K562 (cell line): ENCODE measurements at regions not wholly inside any gene's neighbourhood (a gene's known extent, or its start where the extent isn't known, plus 50 kb on each side); places are given as distances from the start of the nearest gene placed in this dataset.
A peak's percentile ranks its signal among the peaks of the same experiment; 100 is the strongest.

Experiments used
- ATAC-seq: fragments of 200-7000 bp; cut with Tn5 transposase; 3 replicates; pipeline ENCODE4 v1.9.1; 2020; ENCODE audit warnings: moderate library complexity
- BruUV-seq: library from RNA; stranded (reverse); fragments of 400-500 nt; replicated peaks from 2 replicates; lab custom pipeline; 2021; lab: Mats Ljungman, UMichigan
- CTCF ChIA-PET: fragments of 300-600 bp; formaldehyde crosslinking; extraction: SDS; loops from one replicate; lab custom pipeline; 2021; ENCODE audit warnings: low intra/inter-chr PET ratio; lab: Yijun Ruan, JAX
- POLR2A ChIA-PET: fragments of 300-600, 350-650 bp; sonication (Branson Sonifier 250); formaldehyde crosslinking; extraction: SDS; loops from one replicate; lab custom pipeline; 2021; ENCODE audit warnings: antibody characterized with exemption, inconsistent platforms; lab: Yijun Ruan, JAX
- DNase-seq, 4 experiments: peaks; one replicate each; pipeline versions ENCODE4 v3.0.0 to v3.0.0-alpha.2; 2011 to 2018; ENCODE audit warnings: low spot score in 3 of 4, mixed read lengths in 3 of 4; ENCODE audit errors: extremely low read depth in 1 of 4
- FAIRE-seq: peaks from 2 replicates; lab custom pipeline; 2011; peaks lifted over from hg19 to GRCh38; lab: Jason Lieb, UNC
- H2AFZ ChIP-seq: 2 replicates; pipeline ENCODE4 v1.6.0; 2011; ENCODE audit warnings: low read depth, low read length, control low read depth, inconsistent platforms
- H3K27ac ChIP-seq: fragments of 200-600 bp; 3 replicates; pipeline ENCODE4 v1.8.0; 2011; ENCODE audit warnings: low read depth, mild to moderate bottlenecking, control low read depth, inconsistent platforms, low read length, moderate library complexity, mixed read lengths; ENCODE audit errors: extremely low read depth
- H3K27me3 ChIP-seq, 2 experiments: fragments of 300-600 bp in 1 of 2; 2 replicates in 1 of 2; 3 replicates in 1 of 2; pipeline versions ENCODE4 v1.6.0 to v1.8.0; 2011; ENCODE audit warnings: inconsistent platforms in 2 of 2, low read length in 2 of 2, mild to moderate bottlenecking in 1 of 2, mixed read lengths in 1 of 2, moderate library complexity in 1 of 2; ENCODE audit not compliant: control insufficient read depth in 2 of 2, insufficient read depth in 2 of 2
- H3K36me3 ChIP-seq: fragments of 300-600 bp; 3 replicates; pipeline ENCODE4 v1.8.0; 2011; ENCODE audit warnings: mild to moderate bottlenecking, low read length, inconsistent platforms; ENCODE audit not compliant: control insufficient read depth, insufficient read depth
- H3K4me1 ChIP-seq, 2 experiments: fragments of 200-600 bp in 1 of 2; replicated peaks in 1 of 2; 2 replicates in 1 of 2; 3 replicates in 1 of 2; pipeline versions ENCODE4 v1.5.1 to v1.8.0; 2011; ENCODE audit warnings: inconsistent platforms in 2 of 2, low read length in 2 of 2, mild to moderate bottlenecking in 1 of 2, mixed read lengths in 1 of 2, moderate library complexity in 1 of 2; ENCODE audit not compliant: control insufficient read depth in 2 of 2, insufficient read depth in 2 of 2
- H3K4me2 ChIP-seq: 2 replicates; pipeline ENCODE4 v1.6.1; 2011; ENCODE audit warnings: low read length, control low read depth, inconsistent platforms, mixed read lengths; ENCODE audit not compliant: insufficient read depth
- H3K4me3 ChIP-seq: fragments of 200-600 bp; sonication (generic), shearing (Covaris generic); 2 replicates; pipeline ENCODE4 v1.5.1; 2016; ENCODE audit warnings: control low read depth, inconsistent platforms
- H3K79me2 ChIP-seq: fragments of 200-600 bp; 3 replicates; pipeline ENCODE4 v1.8.0; 2011; ENCODE audit warnings: low read length, inconsistent platforms; ENCODE audit not compliant: control insufficient read depth, insufficient read depth
- H3K9ac ChIP-seq, 2 experiments: 2 replicates each; pipeline versions ENCODE4 v1.6.0 to v1.6.1; 2011; ENCODE audit warnings: low read depth in 2 of 2, low read length in 2 of 2, control low read depth in 1 of 2, inconsistent platforms in 1 of 2, mild to moderate bottlenecking in 1 of 2, mixed read lengths in 1 of 2; ENCODE audit not compliant: insufficient read depth in 1 of 2
- H3K9me1 ChIP-seq: one replicate; pipeline ENCODE4 v1.6.0; 2011; ENCODE audit warnings: inconsistent platforms, mild to moderate bottlenecking, low read length, moderate library complexity; ENCODE audit not compliant: control insufficient read depth, insufficient read depth
- H3K9me3 ChIP-seq: replicated peaks from 2 replicates; pipeline ENCODE4 v1.5.1; 2011; ENCODE audit warnings: low read depth, low read length, inconsistent platforms; ENCODE audit not compliant: control insufficient read depth, insufficient read depth
- H4K20me1 ChIP-seq: replicated peaks from 2 replicates; pipeline ENCODE4 v1.6.1; 2011; ENCODE audit warnings: low read length, inconsistent platforms, mixed read lengths; ENCODE audit not compliant: control insufficient read depth, insufficient read depth
- C11orf30 ChIP-seq: fragments of 450-650 bp; IDR thresholded peaks from 2 replicates; pipeline ENCODE4 v1.6.1; 2016; ENCODE audit warnings: low read depth, mild to moderate bottlenecking
- CREBBP ChIP-seq: IDR thresholded peaks from one replicate; pipeline ENCODE4 v1.6.1; 2012; ENCODE audit warnings: low read depth, mild to moderate bottlenecking, control low read depth, inconsistent platforms, low read length
- CTBP1 ChIP-seq: fragments of 450-650 bp; IDR thresholded peaks from 2 replicates; pipeline ENCODE4 v1.6.1; 2016; ENCODE audit warnings: borderline replicate concordance
- FOXP1 ChIP-seq: sonication (generic); formaldehyde crosslinking; IDR thresholded peaks from 2 replicates; pipeline ENCODE4 v1.8.0; 2022; ENCODE audit warnings: mild to moderate bottlenecking, missing genetic modification reagents
- ILF3 ChIP-seq: fragments of 450-650 bp; IDR thresholded peaks from 2 replicates; pipeline ENCODE4 v1.6.1; 2018; ENCODE audit warnings: antibody characterized with exemption, mild to moderate bottlenecking, moderate library complexity, borderline replicate concordance
- LCOR ChIP-seq: sonication (generic); formaldehyde crosslinking; IDR thresholded peaks from 2 replicates; pipeline ENCODE4 v1.8.0; 2022; ENCODE audit warnings: mild to moderate bottlenecking, missing genetic modification reagents
- MAFF ChIP-seq: IDR thresholded peaks from 2 replicates; pipeline ENCODE4 v1.6.1; 2012; ENCODE audit warnings: low read length, improper control_type of control experiment
- PHTF2 ChIP-seq: fragments of 250-450 bp; sonication (Bioruptor Pico); IDR thresholded peaks from 2 replicates; pipeline ENCODE4 v1.5.0; 2021; ENCODE audit warnings: mild to moderate bottlenecking
- SETDB1 ChIP-seq: IDR thresholded peaks from one replicate; pipeline ENCODE4 v1.6.1; 2012; ENCODE audit warnings: low read length, control low read depth, inconsistent platforms
- ZNF316 ChIP-seq: fragments of 450-650 bp; IDR thresholded peaks from 2 replicates; pipeline ENCODE4 v1.6.1; 2016
- ZNF584 ChIP-seq: fragments of 200-800 bp; sonication (Bioruptor generic); IDR thresholded peaks from 2 replicates; pipeline ENCODE4 v1.6.1; 2016; ENCODE audit warnings: low read depth, mild to moderate bottlenecking, missing genetic modification characterization, missing compliant biosample characterization
- WGBS: fragments of 100-300 bp; shearing (Covaris generic); methylation state at CpG from one replicate; pipeline ENCODE4 v1.1.6; 2016; ENCODE audit warnings: low coverage, mixed read lengths; ENCODE audit not compliant: insufficient coverage; ENCODE audit errors: missing lambda C conversion rate; 5-methylcytosine and 5-hydroxymethylcytosine counted together
- in situ Hi-C: fragments of 300-500 bp; cut with MboI; formaldehyde crosslinking; loops from 4 replicates; pipeline ENCODE4 v1.15.0; 2018; ENCODE audit warnings: inconsistent platforms, mixed read lengths
- intact Hi-C: fragments of 100-400 bp; cut with micrococcal nuclease; formaldehyde crosslinking; loops from 2 replicates; pipeline ENCODE4 v1.14.2; 2022
- TF ChIP-seq, protein P1 (sequence below): sonication (generic); formaldehyde crosslinking; IDR thresholded peaks from 2 replicates; pipeline ENCODE4 v1.8.0; 2023; ENCODE audit warnings: mild to moderate bottlenecking, missing genetic modification reagents
- TF ChIP-seq, protein P2 (sequence below): sonication (generic); formaldehyde crosslinking; IDR thresholded peaks from 2 replicates; pipeline ENCODE4 v1.8.0; 2022; ENCODE audit warnings: missing genetic modification reagents, mild to moderate bottlenecking, borderline replicate concordance
- TF ChIP-seq, protein P3 (sequence below): sonication (generic); formaldehyde crosslinking; IDR thresholded peaks from 2 replicates; pipeline ENCODE4 v1.9.0; 2022; ENCODE audit warnings: mild to moderate bottlenecking, missing genetic modification reagents
- TF ChIP-seq, protein P4 (sequence below): fragments of 250-450 bp; sonication (Bioruptor Pico); IDR thresholded peaks from 2 replicates; pipeline ENCODE4 v1.6.1; 2021; ENCODE audit warnings: mild to moderate bottlenecking

DNA sequence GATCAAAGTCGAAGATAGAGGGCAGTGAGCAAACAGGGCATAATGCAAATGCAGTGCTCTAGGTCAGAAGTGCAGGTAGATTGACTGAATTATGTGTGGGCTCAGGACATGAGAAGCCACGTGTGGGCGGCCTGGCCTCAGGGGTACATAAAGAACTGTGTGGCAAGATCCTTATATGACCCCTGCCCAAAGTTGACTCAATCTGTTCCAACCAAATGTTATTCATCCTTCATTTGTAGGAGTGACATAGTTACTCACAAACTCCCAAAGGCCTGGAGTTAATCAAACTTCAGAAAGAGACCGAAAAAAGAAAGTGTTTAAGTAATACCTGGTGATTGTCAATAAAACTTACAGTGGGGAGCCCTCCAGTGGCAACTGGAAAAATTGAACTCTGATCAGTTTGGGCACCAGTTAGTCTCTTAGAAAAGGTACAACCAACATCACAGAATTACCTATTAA lies 150.4 kb upstream of the FAR2 start (continued):
- TF ChIP-seq SETDB1: no peak
- no peak for TF ChIP-seq LCOR (CRISPR knock-in tag)
- TF ChIP-seq CTBP1: no peak

DNA sequence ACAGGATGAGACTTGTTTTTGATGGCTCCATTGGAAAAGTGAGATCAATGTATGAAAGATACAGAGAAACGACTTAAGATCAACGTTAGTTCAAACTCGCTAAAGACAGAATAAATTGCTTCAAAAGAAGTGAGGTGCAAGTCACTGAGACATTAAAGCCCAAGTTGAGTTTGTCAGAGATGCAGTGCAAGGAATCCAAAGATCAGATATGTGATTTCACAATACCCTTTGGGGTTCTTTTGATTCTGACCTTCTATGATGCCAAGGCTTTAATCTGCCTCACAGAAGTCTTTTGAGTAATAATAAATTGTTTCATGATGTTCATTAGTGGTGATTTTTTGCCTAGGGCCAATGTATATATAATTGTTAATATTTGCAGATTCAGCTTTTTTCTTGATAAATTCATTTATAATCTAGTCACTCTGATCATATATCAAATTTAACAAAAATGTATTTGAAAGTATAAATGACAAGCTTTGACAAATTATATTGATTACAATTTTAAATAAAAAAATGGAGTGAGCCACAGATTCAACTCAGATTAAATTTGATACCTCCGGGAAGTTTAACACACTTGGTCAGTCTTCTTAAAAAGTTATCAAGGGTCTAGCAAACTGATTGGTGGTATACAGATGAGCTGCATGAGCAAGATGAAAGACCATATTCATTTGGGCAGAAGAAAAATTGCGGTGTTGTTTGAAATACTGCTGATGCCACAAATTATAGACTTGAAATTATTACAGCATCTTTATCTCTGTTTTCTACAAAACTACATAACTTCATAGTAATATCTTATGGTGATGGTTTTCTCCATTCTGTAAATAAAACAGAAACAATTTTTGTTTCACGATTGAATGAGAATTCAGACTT lies 144.8 kb upstream of the FAR2 start:
- Histone ChIP-seq H3K4me2 (no peak overlapping the region), H3K4me3 (no peak overlapping the region), H3K27ac (no peak overlapping the region), H3K27me3 (no peaks in the 10 kb centered on the region), H3K9me3 (no peaks in the 10 kb centered on the region), H3K9me1 (no peaks in the 10 kb centered on the region), H3K4me1 (no peaks in the 10 kb centered on the region), H3K36me3 (no peaks in the 10 kb centered on the region), H4K20me1 (no peaks in the 10 kb centered on the region), H3K9ac (no peak overlapping the region), H3K79me2 (no peaks in the 10 kb centered on the region), H2AFZ (no peak overlapping the region)
- intact Hi-C loops (no loop called here), in situ Hi-C loops (no loop called here)
- CTCF ChIA-PET: no interaction called here
- under 1% methylated on average over 6 of the region's 6 CpGs for WGBS
- ATAC-seq (no peak), DNase-seq (no peak), FAIRE-seq (no peak)
- POLR2A ChIA-PET: no interaction called here
- BruUV-seq: no TSS peak
- TF ChIP-seq ILF3 (no peak), ZNF584 (CRISPR knock-in tag) (no peak), CREBBP (no peak), FOXP1 (CRISPR knock-in tag) (no peak), C11orf30 (peak; percentile 51), MAFF (peak; percentile 30; the same call in 1 of the 2 replicates), ZNF316 (peak; percentile 70), PHTF2 (no peak)
- TF ChIP-seq, protein P1, sequence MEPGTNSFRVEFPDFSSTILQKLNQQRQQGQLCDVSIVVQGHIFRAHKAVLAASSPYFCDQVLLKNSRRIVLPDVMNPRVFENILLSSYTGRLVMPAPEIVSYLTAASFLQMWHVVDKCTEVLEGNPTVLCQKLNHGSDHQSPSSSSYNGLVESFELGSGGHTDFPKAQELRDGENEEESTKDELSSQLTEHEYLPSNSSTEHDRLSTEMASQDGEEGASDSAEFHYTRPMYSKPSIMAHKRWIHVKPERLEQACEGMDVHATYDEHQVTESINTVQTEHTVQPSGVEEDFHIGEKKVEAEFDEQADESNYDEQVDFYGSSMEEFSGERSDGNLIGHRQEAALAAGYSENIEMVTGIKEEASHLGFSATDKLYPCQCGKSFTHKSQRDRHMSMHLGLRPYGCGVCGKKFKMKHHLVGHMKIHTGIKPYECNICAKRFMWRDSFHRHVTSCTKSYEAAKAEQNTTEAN (CRISPR knock-in tag): no peak
- TF ChIP-seq, protein P2, sequence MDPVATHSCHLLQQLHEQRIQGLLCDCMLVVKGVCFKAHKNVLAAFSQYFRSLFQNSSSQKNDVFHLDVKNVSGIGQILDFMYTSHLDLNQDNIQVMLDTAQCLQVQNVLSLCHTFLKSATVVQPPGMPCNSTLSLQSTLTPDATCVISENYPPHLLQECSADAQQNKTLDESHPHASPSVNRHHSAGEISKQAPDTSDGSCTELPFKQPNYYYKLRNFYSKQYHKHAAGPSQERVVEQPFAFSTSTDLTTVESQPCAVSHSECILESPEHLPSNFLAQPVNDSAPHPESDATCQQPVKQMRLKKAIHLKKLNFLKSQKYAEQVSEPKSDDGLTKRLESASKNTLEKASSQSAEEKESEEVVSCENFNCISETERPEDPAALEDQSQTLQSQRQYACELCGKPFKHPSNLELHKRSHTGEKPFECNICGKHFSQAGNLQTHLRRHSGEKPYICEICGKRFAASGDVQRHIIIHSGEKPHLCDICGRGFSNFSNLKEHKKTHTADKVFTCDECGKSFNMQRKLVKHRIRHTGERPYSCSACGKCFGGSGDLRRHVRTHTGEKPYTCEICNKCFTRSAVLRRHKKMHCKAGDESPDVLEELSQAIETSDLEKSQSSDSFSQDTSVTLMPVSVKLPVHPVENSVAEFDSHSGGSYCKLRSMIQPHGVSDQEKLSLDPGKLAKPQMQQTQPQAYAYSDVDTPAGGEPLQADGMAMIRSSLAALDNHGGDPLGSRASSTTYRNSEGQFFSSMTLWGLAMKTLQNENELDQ: no peak
- TF ChIP-seq, protein P3, sequence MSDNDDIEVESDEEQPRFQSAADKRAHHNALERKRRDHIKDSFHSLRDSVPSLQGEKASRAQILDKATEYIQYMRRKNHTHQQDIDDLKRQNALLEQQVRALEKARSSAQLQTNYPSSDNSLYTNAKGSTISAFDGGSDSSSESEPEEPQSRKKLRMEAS (CRISPR knock-in tag): no peak
- TF ChIP-seq, protein P4, sequence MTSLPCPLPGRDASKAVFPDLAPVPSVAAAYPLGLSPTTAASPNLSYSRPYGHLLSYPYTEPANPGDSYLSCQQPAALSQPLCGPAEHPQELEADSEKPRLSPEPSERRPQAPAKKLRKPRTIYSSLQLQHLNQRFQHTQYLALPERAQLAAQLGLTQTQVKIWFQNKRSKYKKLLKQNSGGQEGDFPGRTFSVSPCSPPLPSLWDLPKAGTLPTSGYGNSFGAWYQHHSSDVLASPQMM (CRISPR knock-in tag): no peak
